KBM-7 (cell line): ENCODE measurements at regions not wholly inside any gene's neighbourhood (a gene's known extent, or its start where the extent isn't known, plus 50 kb on each side); places are given as distances from the start of the nearest gene placed in this dataset.
"Not testable (repeated sequence)": the region's sequence is repeated elsewhere in the genome, so short reads cannot be mapped to it uniquely, and the experiment has no call there.

Source experiments
- DNase-seq: peaks from one replicate; pipeline ENCODE4 v3.0.0-alpha.2; 2015
- in situ Hi-C: fragments of 300-500 bp; cut with MboI; formaldehyde crosslinking; loops from 2 replicates; pipeline ENCODE4 v1.14.3; 2020; ENCODE audit warnings: low sequenced_read_pairs, low pct_unique_long_range_greater_than_20kb, mixed read lengths

DNA sequence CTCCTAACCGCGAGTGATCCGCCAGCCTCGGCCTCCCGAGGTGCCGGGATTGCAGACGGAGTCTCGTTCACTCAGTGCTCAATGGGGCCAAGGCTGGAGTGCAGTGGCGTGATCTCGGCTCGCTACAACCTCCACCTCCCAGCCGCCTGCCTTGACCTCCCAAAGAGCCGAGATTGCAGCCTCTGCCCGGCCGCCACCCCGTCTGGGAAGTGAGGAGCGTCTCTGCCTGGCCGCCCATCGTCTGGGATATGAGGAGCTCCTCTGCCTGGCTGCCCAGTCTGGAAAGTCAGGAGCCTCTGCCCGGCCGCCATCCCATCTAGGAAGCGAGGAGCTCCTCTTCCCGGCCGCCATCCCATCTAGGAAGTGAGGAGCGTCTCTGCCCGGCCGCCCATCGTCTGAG is 58.8 kb upstream of the ANKRD30BL start:
- in situ Hi-C loops, DNase-seq: not testable (repeated sequence)

DNA sequence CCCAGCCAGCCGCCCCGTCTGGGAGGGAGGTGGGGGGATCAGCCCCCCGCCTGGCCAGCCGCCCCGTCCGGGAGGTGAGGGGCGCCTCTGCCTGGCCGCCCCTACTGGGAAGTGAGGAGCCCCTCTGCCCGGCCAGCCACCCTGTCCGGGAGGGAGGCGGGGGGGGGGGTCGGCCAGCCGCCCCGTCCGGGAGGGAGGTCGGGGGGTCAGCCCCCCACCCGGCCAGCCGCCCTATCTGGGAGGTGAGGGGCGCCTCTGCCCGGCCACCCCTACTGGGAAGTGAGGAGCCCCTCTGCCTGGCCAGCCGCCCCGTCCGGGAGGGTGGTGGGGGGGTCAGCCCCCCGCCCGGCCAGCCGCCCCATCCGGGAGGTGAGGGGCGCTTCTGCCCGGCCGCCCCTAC is 60.1 kb upstream of the ANKRD30BL start:
- in situ Hi-C loops, DNase-seq: not testable (repeated sequence)

DNA sequence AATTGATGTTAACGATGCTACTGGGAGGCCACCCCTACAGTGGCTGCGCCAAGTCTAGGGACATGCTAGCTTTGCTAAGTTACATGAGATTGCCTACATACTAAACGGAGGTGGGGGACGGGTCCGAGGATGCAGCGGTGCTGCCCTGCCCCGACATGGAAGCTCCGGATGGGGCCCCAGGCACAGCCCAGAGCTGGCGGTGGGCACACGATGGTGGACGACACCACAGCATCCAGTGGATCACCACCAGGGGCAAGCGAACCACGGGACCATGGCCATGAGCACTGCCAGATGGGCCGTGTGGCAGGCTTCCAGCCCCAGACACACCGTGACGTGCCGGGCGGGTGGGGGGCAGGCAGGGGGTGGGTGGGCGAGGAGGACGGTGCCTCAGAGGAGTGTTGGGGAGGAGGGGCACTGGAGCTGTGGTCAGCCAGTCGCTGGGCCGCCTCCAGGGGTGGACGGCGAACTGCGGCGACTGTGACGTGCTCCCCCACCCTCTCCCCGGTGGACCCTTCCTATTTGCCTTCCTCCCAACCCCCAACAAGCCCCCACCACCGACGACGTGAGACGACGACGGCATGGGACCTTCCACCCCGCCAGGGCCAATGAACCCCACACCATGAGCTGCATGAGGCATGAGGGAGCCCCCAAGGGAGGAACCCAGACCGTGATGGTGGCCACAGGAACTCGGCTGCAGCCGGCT is 90.6 kb upstream of the ANKRD30BL start:
- in situ Hi-C loops, result no loop called here

DNA sequence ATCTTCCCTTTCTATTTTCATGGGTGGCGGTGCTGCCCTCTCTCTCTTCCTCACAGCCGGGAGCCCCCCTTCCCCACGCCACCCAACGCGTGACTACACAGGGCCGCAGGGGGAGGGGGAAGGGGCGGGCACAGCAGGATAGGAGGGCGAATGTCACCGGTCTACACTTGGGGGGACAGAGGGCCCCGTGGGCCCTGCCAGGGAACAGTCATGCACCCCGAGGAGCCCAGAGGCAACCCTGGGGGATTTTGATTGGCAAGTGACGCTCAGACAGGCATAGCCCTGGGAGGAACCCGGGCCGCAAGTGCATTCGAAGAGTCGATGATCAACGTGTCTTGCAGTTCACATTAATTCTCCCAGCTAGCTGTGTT is 91.1 kb upstream of the ANKRD30BL start:
- in situ Hi-C loops, result no loop called here
- no peak for DNase-seq

More for the DNA sequence above, 90.6 kb upstream of the ANKRD30BL start:
- DNase-seq, result no peak

DNA sequence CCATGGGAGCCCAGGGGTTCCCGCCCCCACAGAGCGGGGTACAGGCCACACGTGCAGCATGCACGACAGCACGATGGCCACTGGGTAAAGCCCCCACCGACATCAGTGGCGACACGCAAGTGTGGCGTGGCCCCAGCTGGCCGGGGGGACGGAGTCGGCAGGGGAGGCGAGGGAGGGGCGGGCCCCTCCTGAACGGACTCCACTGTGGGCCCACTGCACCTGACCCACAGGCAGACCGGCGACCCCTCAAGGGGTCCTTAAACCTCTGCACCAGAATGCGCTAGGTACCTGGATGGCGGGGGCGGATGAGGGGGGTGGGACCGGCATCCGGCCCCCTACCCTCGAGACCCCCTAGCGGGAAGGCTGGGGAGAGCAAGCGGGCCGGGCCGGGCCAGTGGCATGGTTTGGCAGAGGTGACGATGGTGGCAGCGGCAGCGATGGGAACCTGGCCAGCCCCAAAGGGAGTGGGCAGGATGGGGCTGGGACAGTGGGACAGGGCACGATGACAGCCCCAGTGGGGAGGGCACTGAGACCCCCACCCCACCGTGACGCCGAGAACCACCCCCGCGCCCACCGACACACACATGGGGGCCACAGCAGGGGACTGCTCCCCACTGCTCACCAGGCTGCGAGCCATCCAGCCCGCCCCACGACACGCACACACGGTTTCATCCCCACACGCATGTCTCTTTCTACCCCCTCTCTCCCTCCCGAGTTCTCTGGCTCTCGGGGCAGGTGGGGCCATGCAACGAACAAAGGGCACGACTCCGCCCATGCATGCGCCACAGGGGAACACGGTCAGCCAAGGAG is 91.9 kb upstream of the ANKRD30BL start:
- DNase-seq, result no peak
- in situ Hi-C loops, result no loop called here

DNA sequence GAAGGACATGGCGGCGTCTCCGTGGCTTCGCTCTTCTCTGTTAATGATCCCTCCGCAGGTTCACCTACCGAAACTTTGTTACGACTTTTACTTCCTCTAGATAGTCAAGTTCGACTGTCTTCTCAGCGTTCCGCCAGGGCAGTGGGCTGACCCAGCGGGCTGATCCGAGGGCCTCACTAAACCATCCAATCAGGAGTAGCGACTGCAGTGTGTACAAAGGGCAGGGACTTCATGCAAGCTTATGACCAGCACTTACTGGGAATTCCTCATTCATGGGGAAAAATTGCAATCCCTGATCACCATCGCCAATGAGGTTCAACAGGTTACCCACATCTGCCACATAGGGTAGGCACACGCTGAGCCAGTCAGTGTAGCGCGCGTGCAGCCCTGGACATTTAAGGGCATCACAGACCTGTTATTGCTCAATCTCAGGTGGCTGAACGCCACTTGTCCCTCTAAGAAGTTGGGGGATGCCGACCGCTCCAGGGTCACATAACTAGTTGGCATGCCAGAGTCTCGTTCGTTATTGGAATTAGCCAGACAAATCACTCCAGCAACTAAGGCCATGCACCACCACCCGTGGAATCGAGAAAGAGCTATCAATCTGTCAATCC is 92.7 kb upstream of the ANKRD30BL start:
- in situ Hi-C loops, DNase-seq: not testable (repeated sequence)

DNA sequence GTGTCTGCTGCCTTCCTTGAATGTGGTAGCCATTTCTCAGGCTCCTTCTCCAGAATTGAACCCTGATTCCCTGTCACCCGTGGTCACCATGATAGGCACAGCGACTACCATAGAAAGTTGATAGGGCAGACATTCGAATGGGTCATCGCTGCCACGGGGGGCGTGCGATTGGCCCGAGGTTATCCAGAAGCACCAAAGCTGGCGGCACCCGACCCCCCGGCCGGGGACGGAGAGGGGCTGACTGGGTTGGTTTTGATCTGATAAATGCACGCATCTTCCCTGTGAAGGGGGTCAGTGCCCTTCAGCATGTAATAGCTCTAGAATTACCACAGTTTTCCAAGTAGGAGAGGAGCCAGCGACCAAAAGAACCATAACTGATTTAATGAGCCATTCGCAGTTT is 94.0 kb upstream of the ANKRD30BL start:
- in situ Hi-C loops, result no loop called here

DNA sequence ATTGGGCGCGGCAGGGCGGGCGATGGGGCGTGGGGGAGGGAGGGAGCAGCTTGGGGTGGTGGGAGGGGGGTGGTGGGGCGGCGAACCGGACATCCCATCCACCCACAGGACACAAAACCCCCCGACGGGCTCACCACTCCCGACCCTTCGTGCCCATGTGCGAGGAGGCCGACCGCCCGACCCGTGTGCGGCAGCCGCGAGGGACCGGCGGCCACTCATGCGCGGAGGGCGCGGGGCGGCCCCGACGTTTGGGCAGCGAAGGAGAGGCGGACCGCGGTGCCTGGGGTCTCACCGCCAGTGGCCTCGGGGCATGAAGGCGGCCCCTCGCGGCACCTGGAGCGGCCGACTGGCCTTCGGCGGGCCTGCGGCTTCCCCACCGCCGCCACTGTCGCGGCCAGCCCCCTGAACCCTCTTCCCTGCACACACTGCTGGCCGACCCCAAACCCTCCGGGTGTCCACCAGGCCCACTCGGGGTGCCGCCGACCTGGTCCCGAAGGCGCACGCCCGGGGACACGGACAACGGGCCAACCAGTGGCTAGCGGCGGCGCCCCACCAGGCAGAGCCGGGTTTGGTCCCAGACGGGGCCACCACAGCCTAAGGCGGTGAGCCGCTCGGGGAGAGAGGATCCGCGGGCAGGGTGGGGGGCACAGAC is 94.6 kb upstream of the ANKRD30BL start:
- in situ Hi-C loops, result no loop called here
- no peak for DNase-seq

More for the DNA sequence above, 94.0 kb upstream of the ANKRD30BL start:
- no peak for DNase-seq

DNA sequence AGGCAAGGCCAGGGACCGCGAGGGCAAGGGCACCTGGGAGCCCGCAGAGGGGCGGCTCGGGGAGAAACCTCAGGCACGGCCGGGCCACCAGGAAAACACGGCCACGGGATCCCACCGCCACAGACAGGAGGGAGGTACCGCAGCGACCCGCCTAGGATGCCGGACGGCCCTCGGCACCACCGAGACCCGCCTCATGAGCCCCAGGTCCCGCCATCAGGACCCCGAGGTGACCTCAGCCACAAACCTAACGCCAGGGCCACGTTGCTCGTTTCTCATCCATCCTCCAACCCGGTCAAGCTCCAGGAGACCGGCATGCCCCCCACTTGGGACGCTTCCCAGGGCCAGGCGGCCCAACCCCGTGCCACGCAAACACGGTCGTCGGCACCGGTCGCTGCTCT is 95.2 kb upstream of the ANKRD30BL start:
- in situ Hi-C loops, DNase-seq: not testable (repeated sequence)

DNA sequence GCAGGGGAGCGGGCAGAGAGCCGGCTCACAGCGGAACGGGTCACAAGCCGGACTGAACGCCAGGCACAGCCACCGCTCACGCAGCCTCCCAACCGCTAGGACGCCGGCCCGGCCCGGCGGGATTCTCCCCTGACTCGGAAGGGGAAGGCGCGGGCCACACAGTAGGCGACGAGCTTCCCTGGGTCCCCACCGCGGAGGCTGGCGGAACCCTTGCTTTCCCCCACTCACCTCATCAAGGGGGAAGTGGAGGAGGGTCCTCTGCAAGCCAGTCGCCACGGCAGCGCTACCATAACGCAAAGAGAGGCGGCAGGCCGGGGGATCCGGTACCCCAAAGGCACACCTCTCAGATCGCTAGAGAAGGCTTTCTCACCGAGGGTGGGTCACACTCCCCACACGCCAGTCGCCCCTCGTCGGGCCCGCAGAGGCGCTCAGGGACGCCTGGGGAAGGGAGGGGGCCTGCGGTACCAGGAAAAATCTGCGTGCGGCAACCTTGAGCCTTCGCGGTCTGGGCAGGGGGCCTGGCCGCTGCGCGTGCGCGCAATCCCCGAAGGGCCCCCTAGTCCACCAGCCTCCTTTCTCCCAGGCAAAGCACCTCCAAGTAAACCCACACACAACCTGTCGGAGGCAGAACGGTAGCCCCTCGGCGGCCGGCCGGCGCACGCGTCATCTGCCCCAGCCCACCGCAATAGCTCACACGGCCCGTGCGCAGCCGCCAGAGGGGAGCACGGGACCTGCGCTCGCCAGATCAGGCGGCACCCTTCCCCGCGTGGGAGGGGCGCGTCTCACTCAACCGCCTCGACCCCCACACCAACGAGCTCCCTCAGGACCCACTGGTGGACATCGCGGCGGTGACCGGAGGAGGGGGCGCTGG is 95.8 kb upstream of the ANKRD30BL start:
- DNase-seq, in situ Hi-C loops: not testable (repeated sequence)

DNA sequence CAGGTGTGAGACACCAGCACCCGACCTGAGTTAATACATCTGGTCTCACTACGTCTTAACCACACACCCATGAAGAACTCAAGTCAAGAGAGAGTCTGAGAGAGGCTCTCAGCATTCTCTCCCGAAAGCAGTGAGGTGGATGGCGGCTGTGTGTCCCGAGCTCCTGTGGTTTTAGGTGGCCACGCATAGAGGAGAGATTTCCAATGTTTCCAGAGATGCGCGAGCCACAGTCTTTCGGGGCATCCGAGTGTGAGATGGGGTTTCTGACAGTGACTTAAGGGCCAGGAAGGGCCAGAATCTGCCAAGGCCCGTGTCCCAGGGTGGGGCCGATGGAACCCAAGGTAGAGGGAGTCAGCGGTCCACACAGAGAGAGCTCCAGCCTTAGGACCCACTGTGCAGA is 97.5 kb upstream of the ANKRD30BL start:
- DNase-seq, in situ Hi-C loops: not testable (repeated sequence)

DNA sequence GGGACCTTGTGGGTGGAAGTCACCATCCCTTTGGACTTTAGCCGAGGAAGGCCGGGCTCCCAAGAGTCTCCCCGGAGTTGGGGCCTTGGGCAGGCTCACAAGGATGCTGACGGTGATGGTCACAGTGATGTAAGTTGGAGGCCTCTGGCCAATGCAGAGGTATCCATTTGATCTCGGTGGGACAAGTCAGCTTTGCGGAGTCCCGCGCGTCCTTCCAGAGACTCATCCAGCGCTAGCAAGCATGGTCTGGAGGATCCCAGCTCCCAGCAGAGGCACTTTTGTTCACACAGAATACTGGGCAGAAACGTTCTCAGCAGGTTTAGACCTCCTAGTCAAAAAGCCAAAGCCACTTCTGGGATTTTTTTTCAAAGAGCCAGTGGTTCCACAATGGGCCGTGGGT is 103.8 kb upstream of the ANKRD30BL start:
- in situ Hi-C loops, DNase-seq: not testable (repeated sequence)

DNA sequence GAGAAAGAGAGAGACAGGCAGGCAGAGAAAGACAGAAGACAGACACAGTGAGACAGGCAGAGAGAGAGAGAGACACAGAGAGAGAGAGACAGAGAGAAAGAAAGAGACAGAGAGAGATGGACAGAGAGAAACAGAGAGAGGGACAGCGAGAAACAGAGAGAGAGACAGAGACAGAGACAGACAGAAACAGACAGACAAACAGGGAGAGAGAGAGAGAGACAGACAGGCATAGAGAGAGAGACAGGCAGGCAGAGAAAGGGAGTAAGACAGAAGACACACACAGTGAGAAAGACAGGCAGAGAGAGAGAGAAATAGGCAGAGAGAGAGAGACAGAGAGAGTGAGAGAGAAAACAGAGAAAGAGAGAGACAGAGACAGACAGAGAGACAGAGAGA is 105.3 kb upstream of the ANKRD30BL start:
- no peak for DNase-seq
- in situ Hi-C loops, result no loop called here

DNA sequence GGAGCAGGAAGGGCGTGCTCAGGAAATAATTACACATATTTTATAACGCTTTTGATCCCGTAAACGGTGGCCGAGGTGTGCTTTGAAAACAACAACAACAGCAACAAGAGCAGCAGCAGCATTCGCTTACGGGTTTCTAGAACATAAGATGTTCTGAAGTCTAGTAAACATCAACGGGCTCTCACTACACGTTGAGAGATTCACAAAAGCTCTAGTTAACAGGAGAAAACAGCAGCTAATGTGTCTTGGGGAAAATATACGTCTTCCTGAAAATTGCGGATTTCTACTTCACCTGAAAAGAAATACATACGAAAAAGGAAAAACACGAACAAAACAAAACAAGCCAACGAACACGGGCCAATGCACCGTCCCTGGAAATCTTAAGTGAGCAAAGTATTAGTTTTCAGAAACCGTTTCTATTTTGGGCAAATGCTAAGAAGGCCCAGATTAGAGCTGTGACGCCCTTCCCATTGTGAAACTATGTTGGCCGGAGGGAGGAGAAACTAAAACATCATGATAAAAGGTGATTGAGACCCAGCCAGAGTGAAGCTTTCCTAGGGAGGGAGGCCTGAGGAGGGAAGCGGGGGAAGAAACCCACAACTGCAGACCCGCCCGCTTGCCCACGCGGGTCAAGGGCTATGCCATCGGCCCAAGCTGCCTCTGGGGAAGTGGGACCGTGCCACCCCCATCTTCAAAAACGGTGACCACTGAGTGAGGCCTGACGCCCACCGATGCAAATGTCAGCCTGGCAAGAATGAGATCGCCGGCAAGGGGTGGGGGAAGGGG is 105.9 kb upstream of the ANKRD30BL start:
- in situ Hi-C loops, DNase-seq: not testable (repeated sequence)

DNA sequence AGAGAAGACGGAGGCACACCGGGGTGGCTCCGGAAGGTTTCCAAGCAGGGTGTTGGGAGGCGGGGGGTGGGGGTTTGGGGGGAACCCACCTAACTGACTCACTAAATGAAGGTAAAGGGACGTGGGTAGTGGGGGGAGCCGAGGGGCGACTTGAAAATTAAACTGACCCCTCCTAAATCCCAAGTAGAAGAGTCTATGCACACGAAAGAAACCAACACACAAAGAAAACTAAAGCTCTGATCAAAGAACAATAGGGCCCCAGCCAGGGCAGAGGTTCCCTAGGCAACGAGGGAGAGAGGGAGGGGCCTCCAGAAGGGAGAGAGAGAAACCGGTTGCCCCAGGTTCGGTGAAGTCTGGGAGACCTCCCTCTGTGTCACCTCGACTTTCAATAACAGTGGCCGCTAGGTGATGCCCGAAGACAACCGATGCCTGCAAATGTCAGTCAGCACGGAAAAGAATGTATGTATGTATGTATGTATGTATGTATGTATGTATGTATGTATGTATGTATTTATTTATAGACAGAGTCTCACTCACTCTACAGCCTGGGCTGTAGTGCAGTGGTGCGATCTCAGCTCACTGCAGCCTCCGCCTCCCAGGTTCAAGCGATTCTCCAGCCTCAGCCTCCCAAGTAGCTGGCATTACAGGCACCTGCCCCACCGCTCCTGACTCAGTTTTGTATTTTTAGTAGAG is 106.7 kb upstream of the ANKRD30BL start:
- DNase-seq, result peak; percentile 63
- in situ Hi-C loops, result not testable (repeated sequence)

DNA sequence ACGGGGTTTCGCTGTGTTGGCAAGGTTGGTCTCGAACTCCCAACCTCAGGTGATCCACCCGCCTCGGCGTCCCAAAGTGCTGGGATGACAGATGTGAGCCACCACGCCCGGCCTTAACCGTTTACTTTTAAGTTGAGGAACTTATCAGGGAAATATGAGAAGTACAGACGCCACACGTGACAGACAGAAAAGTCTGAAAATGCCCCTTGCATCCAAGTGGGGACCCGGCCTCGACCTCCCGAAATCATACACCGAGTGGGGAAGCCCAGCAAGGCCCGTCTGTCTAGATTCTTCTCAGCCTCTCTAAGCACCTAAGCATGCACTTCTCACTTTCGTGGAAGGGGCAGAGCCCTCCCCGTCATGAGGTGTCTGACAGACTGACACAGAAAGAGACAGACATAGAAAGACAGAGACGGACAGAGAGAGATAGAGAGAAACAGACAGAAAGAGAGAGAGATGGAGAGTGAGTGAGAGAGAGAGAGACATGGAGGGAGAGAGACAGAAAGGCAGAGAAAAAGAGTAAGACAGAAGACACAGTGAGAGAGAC is 107.3 kb upstream of the ANKRD30BL start:
- DNase-seq, result no peak
- in situ Hi-C loops, result no loop called here

DNA sequence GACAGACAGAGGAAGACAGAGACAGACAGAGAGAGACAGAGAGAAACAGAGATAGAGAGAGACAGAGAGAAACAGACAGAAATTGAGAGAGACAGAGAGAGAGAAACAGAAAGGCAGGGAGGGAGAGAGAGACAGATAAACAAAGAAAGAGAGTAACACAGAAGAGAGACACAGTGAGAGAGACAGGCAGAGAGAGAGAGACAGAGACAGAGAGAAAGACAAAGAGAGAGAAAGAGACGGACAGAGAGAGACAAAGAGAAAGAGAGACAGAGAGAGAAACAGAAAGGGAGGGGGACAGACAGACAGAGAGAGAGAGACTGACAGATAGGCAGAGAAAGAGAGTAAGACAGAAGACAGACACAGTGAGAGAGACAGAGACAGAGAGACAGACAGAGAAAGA is 108.5 kb upstream of the ANKRD30BL start:
- in situ Hi-C loops, result no loop called here
- no peak for DNase-seq
